ENCODE measurements at regions not wholly inside any gene's neighbourhood (a gene's known extent, or its start where the extent isn't known, plus 50 kb on each side); places are given as distances from the start of the nearest gene placed in this dataset.

DNA sequence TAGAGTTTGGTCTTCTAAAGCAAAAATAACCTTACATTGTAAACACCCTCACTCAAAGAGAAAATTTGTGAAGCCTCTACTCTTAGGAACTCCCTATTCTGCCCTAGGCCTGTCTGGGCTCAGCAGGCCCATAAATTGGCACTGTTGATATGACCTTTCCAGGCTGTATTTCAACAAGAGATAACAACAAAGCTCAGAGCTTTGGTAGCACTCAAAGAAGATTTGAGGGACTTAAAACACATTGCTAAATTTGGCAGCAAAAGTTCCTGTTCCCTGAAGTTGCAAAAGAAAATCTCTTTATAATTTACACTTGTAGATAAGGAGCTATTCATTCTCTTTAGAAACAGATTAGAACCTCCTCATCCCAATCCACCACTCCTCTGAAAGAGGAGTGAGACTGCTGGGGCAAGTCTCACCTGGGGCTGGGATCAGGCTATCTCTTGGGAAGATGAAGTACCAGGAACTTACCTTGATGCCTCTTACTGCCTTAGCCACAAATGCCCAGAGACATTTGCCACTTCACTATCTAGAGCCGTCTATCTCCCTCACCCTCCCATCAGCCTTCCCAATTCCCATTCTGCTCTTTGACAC, 110.4 kb upstream of the AKIP1 start:
- H3K4me3 ChIP-seq (ENCODE audit: low read length) = no peak overlapping the region
- H3K36me3 ChIP-seq (ENCODE audit: control insufficient read depth, low read length) = no peaks in the 10 kb centered on the region
- H3K9me3 ChIP-seq (ENCODE audit: control insufficient read depth, insufficient read depth, low read length) = no peaks in the 10 kb centered on the region
- no peaks in the 10 kb centered on the region for H3K9me2 ChIP-seq (replicated peaks; ENCODE audit: control insufficient read depth, low read length)
- no peak overlapping the region for H3K27ac ChIP-seq (ENCODE audit: low read depth, low read length)
- no peaks in the 10 kb centered on the region for H3F3A ChIP-seq (ENCODE audit: control insufficient read depth, insufficient read depth)
- no peaks in the 10 kb centered on the region for H3K27me3 ChIP-seq (ENCODE audit: control insufficient read depth, low read length)
- H3K79me2 ChIP-seq (ENCODE audit: control insufficient read depth, low read length) = no peaks in the 10 kb centered on the region
- TF ChIP-seq, protein P1, sequence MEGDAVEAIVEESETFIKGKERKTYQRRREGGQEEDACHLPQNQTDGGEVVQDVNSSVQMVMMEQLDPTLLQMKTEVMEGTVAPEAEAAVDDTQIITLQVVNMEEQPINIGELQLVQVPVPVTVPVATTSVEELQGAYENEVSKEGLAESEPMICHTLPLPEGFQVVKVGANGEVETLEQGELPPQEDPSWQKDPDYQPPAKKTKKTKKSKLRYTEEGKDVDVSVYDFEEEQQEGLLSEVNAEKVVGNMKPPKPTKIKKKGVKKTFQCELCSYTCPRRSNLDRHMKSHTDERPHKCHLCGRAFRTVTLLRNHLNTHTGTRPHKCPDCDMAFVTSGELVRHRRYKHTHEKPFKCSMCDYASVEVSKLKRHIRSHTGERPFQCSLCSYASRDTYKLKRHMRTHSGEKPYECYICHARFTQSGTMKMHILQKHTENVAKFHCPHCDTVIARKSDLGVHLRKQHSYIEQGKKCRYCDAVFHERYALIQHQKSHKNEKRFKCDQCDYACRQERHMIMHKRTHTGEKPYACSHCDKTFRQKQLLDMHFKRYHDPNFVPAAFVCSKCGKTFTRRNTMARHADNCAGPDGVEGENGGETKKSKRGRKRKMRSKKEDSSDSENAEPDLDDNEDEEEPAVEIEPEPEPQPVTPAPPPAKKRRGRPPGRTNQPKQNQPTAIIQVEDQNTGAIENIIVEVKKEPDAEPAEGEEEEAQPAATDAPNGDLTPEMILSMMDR (IDR thresholded peaks at IDR 0.05; ENCODE audit: low read depth, low read length, poor library complexity, severe bottlenecking) = no peak
- TF ChIP-seq EZH2phosphoT487 (IDR thresholded peaks at IDR 0.05; ENCODE audit: borderline replicate concordance, low read length) = no peak
- peaks cover 17% of the 10 kb centered on the region for H3K4me1 ChIP-seq (ENCODE audit: control insufficient read depth, low read length)
- no peak overlapping the region for H3K4me2 ChIP-seq (ENCODE audit: low read length)
- no peaks in the 10 kb centered on the region for H4K20me1 ChIP-seq (ENCODE audit: control insufficient read depth, insufficient read depth, low read depth, low read length)

DNA sequence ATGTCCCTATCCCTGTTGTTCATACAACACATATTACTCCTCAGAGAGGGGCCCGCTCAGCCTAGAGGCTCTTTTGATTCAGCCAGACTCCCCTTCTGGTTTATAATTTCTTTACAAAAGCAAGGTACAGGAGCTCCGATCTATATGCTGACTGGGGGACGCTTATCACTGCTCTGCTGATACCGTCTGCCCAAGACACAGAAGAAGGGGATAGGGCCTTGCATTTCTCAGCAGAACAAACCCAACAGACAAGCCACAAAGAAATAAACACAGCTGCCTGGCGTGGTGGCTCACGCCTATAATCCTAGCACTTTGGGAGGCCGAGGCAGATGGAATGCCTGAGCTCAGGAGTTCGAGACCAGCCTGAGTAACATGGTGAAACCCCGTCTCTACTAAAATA, 109.9 kb upstream of the AKIP1 start:
- no peaks in the 10 kb centered on the region for H3K9me3 ChIP-seq (ENCODE audit: control insufficient read depth, insufficient read depth, low read length)
- H3K27ac ChIP-seq (ENCODE audit: low read depth, low read length) = no peak overlapping the region
- no peaks in the 10 kb centered on the region for H3K9me2 ChIP-seq (replicated peaks; ENCODE audit: control insufficient read depth, low read length)
- H3K4me1 ChIP-seq (ENCODE audit: control insufficient read depth, low read length) = peaks cover 17% of the 10 kb centered on the region
- no peak for TF ChIP-seq EZH2phosphoT487 (IDR thresholded peaks at IDR 0.05; ENCODE audit: borderline replicate concordance, low read length)
- TF ChIP-seq, protein P1 (IDR thresholded peaks at IDR 0.05; ENCODE audit: low read depth, low read length, poor library complexity, severe bottlenecking) = no peak
- no peaks in the 10 kb centered on the region for H3K36me3 ChIP-seq (ENCODE audit: control insufficient read depth, low read length)
- no peaks in the 10 kb centered on the region for H4K20me1 ChIP-seq (ENCODE audit: control insufficient read depth, insufficient read depth, low read depth, low read length)
- no peak overlapping the region for H3K4me3 ChIP-seq (ENCODE audit: low read length)
- no peak overlapping the region for H3K4me2 ChIP-seq (ENCODE audit: low read length)
- H3F3A ChIP-seq (ENCODE audit: control insufficient read depth, insufficient read depth) = no peaks in the 10 kb centered on the region
- no peaks in the 10 kb centered on the region for H3K27me3 ChIP-seq (ENCODE audit: control insufficient read depth, low read length)
- H3K79me2 ChIP-seq (ENCODE audit: control insufficient read depth, low read length) = no peaks in the 10 kb centered on the region

DNA sequence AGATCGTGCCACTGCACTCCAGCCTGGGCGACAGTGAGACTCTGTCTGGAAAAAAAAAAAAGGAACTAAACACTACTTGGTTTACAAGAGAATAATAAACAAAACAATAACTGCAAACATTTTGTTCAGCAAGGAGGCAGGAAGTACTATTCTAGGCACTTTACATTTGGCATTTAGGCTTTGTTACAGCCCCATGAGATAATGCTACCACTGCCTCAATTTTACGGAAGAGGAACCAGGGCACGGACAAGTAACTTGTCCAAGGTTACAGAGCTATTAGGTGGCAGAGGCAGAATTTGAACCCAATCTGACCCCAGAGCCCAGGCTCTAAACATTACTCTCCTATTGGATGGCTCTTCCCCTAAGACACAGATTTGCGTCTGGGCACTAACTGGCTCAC, 108.7 kb upstream of the AKIP1 start:
- Histone ChIP-seq H3K9me2 (replicated peaks; ENCODE audit: control insufficient read depth, low read length) (no peaks in the 10 kb centered on the region), H3K27me3 (ENCODE audit: control insufficient read depth, low read length) (no peaks in the 10 kb centered on the region), H3K4me1 (ENCODE audit: control insufficient read depth, low read length) (peaks cover 17% of the 10 kb centered on the region), H3K79me2 (ENCODE audit: control insufficient read depth, low read length) (no peaks in the 10 kb centered on the region), H3K9me3 (ENCODE audit: control insufficient read depth, insufficient read depth, low read length) (no peaks in the 10 kb centered on the region), H3K4me3 (ENCODE audit: low read length) (no peak overlapping the region), H3F3A (ENCODE audit: control insufficient read depth, insufficient read depth) (no peaks in the 10 kb centered on the region), H3K36me3 (ENCODE audit: control insufficient read depth, low read length) (no peaks in the 10 kb centered on the region), H3K27ac (ENCODE audit: low read depth, low read length) (no peak overlapping the region), H3K4me2 (ENCODE audit: low read length) (no peak overlapping the region), H4K20me1 (ENCODE audit: control insufficient read depth, insufficient read depth, low read depth, low read length) (no peaks in the 10 kb centered on the region)
- TF ChIP-seq, protein P1 (IDR thresholded peaks at IDR 0.05; ENCODE audit: low read depth, low read length, poor library complexity, severe bottlenecking) = no peak
- no peak for TF ChIP-seq EZH2phosphoT487 (IDR thresholded peaks at IDR 0.05; ENCODE audit: borderline replicate concordance, low read length)
